ENCODE measurements at regions not wholly inside any gene's neighbourhood (a gene's known extent, or its start where the extent isn't known, plus 50 kb on each side); places are given as distances from the start of the nearest gene placed in this dataset.
A peak's percentile ranks its signal among the peaks of the same experiment; 100 is the strongest.

GRCh38 chr7:132680590-132680989 lies 104.3 kb upstream of the PLXNA4 start:
- in situ Hi-C loops (cut with HindIII; ENCODE audit: low pct_unique_long_range_greater_than_20kb, low sequenced_read_pairs): no loop called here

GRCh38 chr7:132678656-132679055 lies 102.4 kb upstream of the PLXNA4 start:
- in situ Hi-C loops (cut with HindIII; ENCODE audit: low pct_unique_long_range_greater_than_20kb, low sequenced_read_pairs): no loop called here
- no peak for DNase-seq (ENCODE audit: low read depth, low spot score)

More at GRCh38 chr7:132680590-132680989, 104.3 kb upstream of the PLXNA4 start:
- no peak for DNase-seq (ENCODE audit: low read depth, low spot score)

- in situ Hi-C loops (cut with HindIII; ENCODE audit: low pct_unique_long_range_greater_than_20kb, low sequenced_read_pairs): no loop called here
- DNase-seq (ENCODE audit: low read depth, low spot score): no peak
Observed at GRCh38 chr7:132677918-132678317, 101.6 kb upstream of the PLXNA4 start.

- in situ Hi-C loops (cut with HindIII; ENCODE audit: low pct_unique_long_range_greater_than_20kb, low sequenced_read_pairs): no loop called here
- DNase-seq (ENCODE audit: low read depth, low spot score): no peak
Observed at GRCh38 chr7:132672200-132672990, 96.1 kb upstream of the PLXNA4 start.

- in situ Hi-C loops (cut with HindIII; ENCODE audit: low pct_unique_long_range_greater_than_20kb, low sequenced_read_pairs): no loop called here
- no peak for DNase-seq (ENCODE audit: low read depth, low spot score)
Observed at GRCh38 chr7:132666774-132667172, 90.5 kb upstream of the PLXNA4 start.

- in situ Hi-C loops (cut with HindIII; ENCODE audit: low pct_unique_long_range_greater_than_20kb, low sequenced_read_pairs): no loop called here
- DNase-seq (ENCODE audit: low read depth, low spot score): no peak
Observed at GRCh38 chr7:132666071-132666773, 90.0 kb upstream of the PLXNA4 start.

- DNase-seq (ENCODE audit: low read depth, low spot score): peak; percentile 68
- in situ Hi-C loops (cut with HindIII; ENCODE audit: low pct_unique_long_range_greater_than_20kb, low sequenced_read_pairs): no loop called here
Observed at GRCh38 chr7:132656846-132657776, 80.8 kb upstream of the PLXNA4 start.

- in situ Hi-C loops (cut with HindIII; ENCODE audit: low pct_unique_long_range_greater_than_20kb, low sequenced_read_pairs): no loop called here
- DNase-seq (ENCODE audit: low read depth, low spot score): no peak
Observed at GRCh38 chr7:132656341-132656740, 80.1 kb upstream of the PLXNA4 start.

- no peak for DNase-seq (ENCODE audit: low read depth, low spot score)
- in situ Hi-C loops (cut with HindIII; ENCODE audit: low pct_unique_long_range_greater_than_20kb, low sequenced_read_pairs): no loop called here
Observed at GRCh38 chr7:132655131-132655727, 79.0 kb upstream of the PLXNA4 start.

- in situ Hi-C loops (cut with HindIII; ENCODE audit: low pct_unique_long_range_greater_than_20kb, low sequenced_read_pairs): no loop called here
- peak; percentile 59 for DNase-seq (ENCODE audit: low read depth, low spot score)
Observed at GRCh38 chr7:132654150-132654549, 77.9 kb upstream of the PLXNA4 start.

- in situ Hi-C loops (cut with HindIII; ENCODE audit: low pct_unique_long_range_greater_than_20kb, low sequenced_read_pairs): no loop called here
- no peak for DNase-seq (ENCODE audit: low read depth, low spot score)
Observed at GRCh38 chr7:132653366-132653930, 77.2 kb upstream of the PLXNA4 start.

GRCh38 chr7:132652507-132652906 lies 76.2 kb upstream of the PLXNA4 start:
- no peak for DNase-seq (ENCODE audit: low read depth, low spot score)
- in situ Hi-C loops (cut with HindIII; ENCODE audit: low pct_unique_long_range_greater_than_20kb, low sequenced_read_pairs): no loop called here

GRCh38 chr7:132650498-132650897 lies 74.2 kb upstream of the PLXNA4 start:
- in situ Hi-C loops (cut with HindIII; ENCODE audit: low pct_unique_long_range_greater_than_20kb, low sequenced_read_pairs): no loop called here
- peak; percentile 58 for DNase-seq (ENCODE audit: low read depth, low spot score)

- in situ Hi-C loops (cut with HindIII; ENCODE audit: low pct_unique_long_range_greater_than_20kb, low sequenced_read_pairs): no loop called here
- no peak for DNase-seq (ENCODE audit: low read depth, low spot score)
Observed at GRCh38 chr7:132647311-132647710, 71.0 kb upstream of the PLXNA4 start.

GRCh38 chr7:132646052-132646451 lies 69.8 kb upstream of the PLXNA4 start:
- in situ Hi-C loops (cut with HindIII; ENCODE audit: low pct_unique_long_range_greater_than_20kb, low sequenced_read_pairs): no loop called here
- no peak for DNase-seq (ENCODE audit: low read depth, low spot score)

- DNase-seq (ENCODE audit: low read depth, low spot score): no peak
- in situ Hi-C loops (cut with HindIII; ENCODE audit: low pct_unique_long_range_greater_than_20kb, low sequenced_read_pairs): no loop called here
Observed at GRCh38 chr7:132643302-132643701, 67.0 kb upstream of the PLXNA4 start.

- in situ Hi-C loops (cut with HindIII; ENCODE audit: low pct_unique_long_range_greater_than_20kb, low sequenced_read_pairs): no loop called here
- DNase-seq (ENCODE audit: low read depth, low spot score): no peak
Observed at GRCh38 chr7:132641238-132641637, 65.0 kb upstream of the PLXNA4 start.

Data from SK-MEL-5 (cell line).